Endothelial cell of umbilical vein (primary cell): ENCODE measurements at regions not wholly inside any gene's neighbourhood (a gene's known extent, or its start where the extent isn't known, plus 50 kb on each side); places are given as distances from the start of the nearest gene placed in this dataset.

ENCODE experiments used
- CTCF ChIP-seq, 2 donors: IDR thresholded peaks; 1 replicate in 1 of 2; 2 replicates in 1 of 2; pipeline ENCODE4 v1.5.1; 2011; ENCODE audit warnings: low read length in 2 of 2, mild to moderate bottlenecking in 2 of 2, moderate library complexity in 2 of 2, control low read depth in 1 of 2, inconsistent platforms in 1 of 2, low read depth in 1 of 2; ENCODE audit not compliant: insufficient read depth in 1 of 2; ENCODE audit errors: extremely low read depth in 1 of 2
- EZH2 ChIP-seq: IDR thresholded peaks from 2 replicates; pipeline ENCODE4 v1.6.1; 2012; ENCODE audit warnings: borderline replicate concordance, low read depth, mild to moderate bottlenecking, moderate library complexity, low read length, inconsistent platforms; ENCODE audit not compliant: severe bottlenecking
- MAX ChIP-seq: IDR thresholded peaks from 2 replicates; pipeline ENCODE4 v1.6.1; 2011; ENCODE audit not compliant: insufficient read depth, insufficient read length
- MYC ChIP-seq: IDR thresholded peaks from one replicate; pipeline ENCODE4 v1.6.1; 2011; ENCODE audit warnings: mild to moderate bottlenecking, low read depth, low read length
- POLR2A ChIP-seq: IDR thresholded peaks from 2 replicates; pipeline ENCODE4 v1.6.1; 2012; ENCODE audit warnings: low read depth, mild to moderate bottlenecking, control low read depth, low read length
- POLR2AphosphoS5 ChIP-seq: IDR thresholded peaks from 2 replicates; pipeline ENCODE4 v1.6.1; 2012; ENCODE audit warnings: low read depth, mild to moderate bottlenecking, control low read depth, low read length, moderate library complexity; ENCODE audit not compliant: insufficient read depth

GRCh38 chr16:62711797-62712196, 675.6 kb upstream of the CDH8 start:
- no peak for TF ChIP-seq CTCF (IDR thresholded peaks at IDR 0.05; ENCODE audit: extremely low read depth in 1 of 2, insufficient read depth in 1 of 2, low read depth in 1 of 2, low read length in 2 of 2)
- no peak for TF ChIP-seq MAX
- no peak for TF ChIP-seq POLR2A
- no peak for TF ChIP-seq POLR2AphosphoS5
- TF ChIP-seq EZH2: no peak
- TF ChIP-seq MYC: no peak
